OCI-LY3 (cell line): ENCODE measurements at regions not wholly inside any gene's neighbourhood (a gene's known extent, or its start where the extent isn't known, plus 50 kb on each side); places are given as distances from the start of the nearest gene placed in this dataset.

ENCODE experiments used
- H2AFZ ChIP-seq: fragments of 200-600, 300-600 bp; shearing (Covaris generic); 2 replicates; pipeline ENCODE4 v1.6.0; 2014; ENCODE audit warnings: antibody characterized with exemption, low read depth, low read length
- H3K27ac ChIP-seq: fragments of 200-600, 300-600 bp; sonication (generic); 2 replicates; pipeline ENCODE4 v1.5.1; 2014; ENCODE audit warnings: mild to moderate bottlenecking, low read length, moderate library complexity, mixed read lengths
- H3K27me3 ChIP-seq: fragments of 200-600, 300-600 bp; sonication (generic); 2 replicates; pipeline ENCODE4 v1.6.1; 2014; ENCODE audit warnings: low read depth, low read length, mixed read lengths
- H3K36me3 ChIP-seq: fragments of 200-600, 300-600 bp; sonication (generic); replicated peaks from 2 replicates; pipeline ENCODE3; 2014; ENCODE audit warnings: low read depth, low read length, mixed read lengths
- H3K4me1 ChIP-seq: fragments of 300-600, 200-600 bp; sonication (generic); 2 replicates; pipeline ENCODE4 v1.6.1; 2014; ENCODE audit warnings: low read length, mixed read lengths
- H3K4me2 ChIP-seq: fragments of 200-600, 300-600 bp; sonication (generic); 2 replicates; pipeline ENCODE4 v1.6.1; 2014; ENCODE audit warnings: low read length, mixed read lengths
- H3K4me3 ChIP-seq: fragments of 300-600, 200-600 bp; sonication (generic); 2 replicates; pipeline ENCODE4 v1.5.1; 2014; ENCODE audit warnings: antibody characterized with exemption, mild to moderate bottlenecking, low read length, moderate library complexity
- H3K79me2 ChIP-seq: fragments of 300-600, 200-600 bp; shearing (Covaris generic); 2 replicates; pipeline ENCODE4 v1.6.1; 2014; ENCODE audit warnings: mild to moderate bottlenecking, low read length, mixed read lengths
- H3K9ac ChIP-seq: fragments of 300-600, 200-600 bp; shearing (Covaris generic); 2 replicates; pipeline ENCODE4 v1.6.0; 2014; ENCODE audit warnings: mild to moderate bottlenecking, low read length, moderate library complexity
- H3K9me3 ChIP-seq: fragments of 200-600, 300-600 bp; shearing (Covaris generic); 2 replicates; pipeline ENCODE4 v1.6.1; 2014; ENCODE audit warnings: low read length, mixed read lengths; ENCODE audit not compliant: insufficient read depth
- H4K20me1 ChIP-seq: fragments of 200-600, 300-600 bp; sonication (generic); 2 replicates; pipeline ENCODE4 v1.6.1; 2016; ENCODE audit warnings: low read length, mixed read lengths; ENCODE audit not compliant: insufficient read depth
- CTCF ChIP-seq: fragments of 200-600, 300-600 bp; sonication (generic); IDR thresholded peaks from 2 replicates; pipeline ENCODE4 v1.5.1; 2014; ENCODE audit warnings: antibody characterized with exemption, low read length, low read depth
- EZH2phosphoT487 ChIP-seq: fragments of 200-600 bp; shearing (Covaris generic); IDR thresholded peaks from 2 replicates; pipeline ENCODE4 v1.6.1; 2018; ENCODE audit warnings: antibody characterized with exemption, mixed run types, low read depth

- peaks cover 2% of the 10 kb centered on the region; the same call in 1 of the 2 replicates for H3K9me3 ChIP-seq
- H3K4me1 ChIP-seq = no peaks in the 10 kb centered on the region
- H3K4me3 ChIP-seq = no peak overlapping the region
- no peaks in the 10 kb centered on the region for H3K79me2 ChIP-seq
- no peak overlapping the region for H3K4me2 ChIP-seq
- H3K27me3 ChIP-seq = no peaks in the 10 kb centered on the region
- no peak overlapping the region for H3K27ac ChIP-seq
- no peaks in the 10 kb centered on the region for H3K36me3 ChIP-seq
- H3K9ac ChIP-seq = no peak overlapping the region
- no peak overlapping the region for H2AFZ ChIP-seq
- TF ChIP-seq EZH2phosphoT487 = no peak
- no peak for TF ChIP-seq CTCF
- H4K20me1 ChIP-seq = no peaks in the 10 kb centered on the region
Observed at GRCh38 chr18:26618135-26618534, 69.8 kb upstream of the KCTD1 start.

- Histone ChIP-seq H4K20me1 (no peaks in the 10 kb centered on the region), H3K4me2 (no peak overlapping the region), H3K36me3 (no peaks in the 10 kb centered on the region), H3K79me2 (no peaks in the 10 kb centered on the region), H3K4me1 (no peaks in the 10 kb centered on the region), H3K9me3 (no peaks in the 10 kb centered on the region), H3K27me3 (no peaks in the 10 kb centered on the region), H3K4me3 (no peak overlapping the region), H2AFZ (no peak overlapping the region), H3K9ac (no peak overlapping the region), H3K27ac (no peak overlapping the region)
- TF ChIP-seq EZH2phosphoT487 = no peak
- TF ChIP-seq CTCF = no peak
Observed at GRCh38 chr18:26617151-26617554, 68.8 kb upstream of the KCTD1 start.

GRCh38 chr18:26614374-26614773 lies 66.0 kb upstream of the KCTD1 start:
- Histone ChIP-seq H3K79me2 (no peaks in the 10 kb centered on the region), H2AFZ (no peak overlapping the region), H3K9ac (no peak overlapping the region), H3K36me3 (no peaks in the 10 kb centered on the region), H3K4me3 (no peak overlapping the region), H3K9me3 (no peaks in the 10 kb centered on the region), H3K27ac (no peak overlapping the region), H3K27me3 (no peaks in the 10 kb centered on the region), H3K4me2 (no peak overlapping the region), H3K4me1 (no peaks in the 10 kb centered on the region), H4K20me1 (no peaks in the 10 kb centered on the region)
- TF ChIP-seq EZH2phosphoT487 = no peak
- TF ChIP-seq CTCF = no peak
